ENCODE measurements at regions not wholly inside any gene's neighbourhood (a gene's known extent, or its start where the extent isn't known, plus 50 kb on each side); places are given as distances from the start of the nearest gene placed in this dataset.
"Not testable (repeated sequence)": the region's sequence is repeated elsewhere in the genome, so short reads cannot be mapped to it uniquely, and the experiment has no call there.

GRCh38 chr7:4484545-4484944, 197.6 kb upstream of the FOXK1 start:
- no peaks in the 10 kb centered on the region for H3K27me3 ChIP-seq (replicated peaks; ENCODE audit: control insufficient read depth, insufficient read depth, low read length)
- peaks cover 38% of the 10 kb centered on the region for H3K9me3 Mint-ChIP-seq (ENCODE audit: unreplicated experiment)

GRCh38 chr7:4486907-4487306, 195.2 kb upstream of the FOXK1 start:
- H3K4me1 ChIP-seq = no peaks in the 10 kb centered on the region
- peaks cover 7% of the 10 kb centered on the region for H3K9me3 ChIP-seq
- H3K4me3 ChIP-seq (ENCODE audit: low read depth, low read length) = no peak overlapping the region
- POLR2A ChIA-PET = interaction anchor here (0.7 kb wide), 1 partner anchor 1050 kb away, joined by 8 read pairs; no protein-coding TSS in a partner anchor
- no peaks in the 10 kb centered on the region for H3K36me3 Mint-ChIP-seq (ENCODE audit: insufficient read depth, unreplicated experiment)
- no peak for DNase-seq
- CTCF ChIA-PET = no interaction called here
- H3K27me3 Mint-ChIP-seq (ENCODE audit: insufficient read depth, unreplicated experiment) = no peaks in the 10 kb centered on the region
- no peak overlapping the region for H3K4me3 Mint-ChIP-seq (ENCODE audit: unreplicated experiment)
- peaks cover 20% of the 10 kb centered on the region for H3K9me3 Mint-ChIP-seq (ENCODE audit: unreplicated experiment)
- no peaks in the 10 kb centered on the region for H3K4me1 Mint-ChIP-seq (ENCODE audit: low read depth, unreplicated experiment)
- no TSS peak for BruUV-seq (replicated peaks)
- H3K27me3 ChIP-seq (replicated peaks; ENCODE audit: control insufficient read depth, insufficient read depth, low read length) = no peaks in the 10 kb centered on the region
- H3K27ac Mint-ChIP-seq (ENCODE audit: unreplicated experiment) = no peak overlapping the region
- H3K36me3 ChIP-seq (ENCODE audit: control insufficient read depth, insufficient read depth, low read length) = no peaks in the 10 kb centered on the region
- TF ChIP-seq CTCF (IDR thresholded peaks at IDR 0.05; ENCODE audit: insufficient read depth in 1 of 2, low read depth in 1 of 2, low read length in 1 of 2, severe bottlenecking in 1 of 2, unreplicated experiment in 1 of 2) = no peak
- intact Hi-C loops (cut with micrococcal nuclease; ENCODE audit: unreplicated experiment) = no loop called here

More at GRCh38 chr7:4484545-4484944, 197.6 kb upstream of the FOXK1 start:
- no peaks in the 10 kb centered on the region for H3K27me3 Mint-ChIP-seq (ENCODE audit: insufficient read depth, unreplicated experiment)
- H3K4me1 ChIP-seq = no peaks in the 10 kb centered on the region
- H3K4me1 Mint-ChIP-seq (ENCODE audit: low read depth, unreplicated experiment) = peaks cover 1% of the 10 kb centered on the region
- CTCF ChIA-PET = no interaction called here
- intact Hi-C loops (cut with micrococcal nuclease; ENCODE audit: unreplicated experiment) = no loop called here
- no peak for DNase-seq
- no peaks in the 10 kb centered on the region for H3K36me3 Mint-ChIP-seq (ENCODE audit: insufficient read depth, unreplicated experiment)
- peaks cover 7% of the 10 kb centered on the region for H3K9me3 ChIP-seq
- no peak overlapping the region for H3K27ac Mint-ChIP-seq (ENCODE audit: unreplicated experiment)
- no peak for TF ChIP-seq CTCF (IDR thresholded peaks at IDR 0.05; ENCODE audit: insufficient read depth in 1 of 2, low read depth in 1 of 2, low read length in 1 of 2, severe bottlenecking in 1 of 2, unreplicated experiment in 1 of 2)
- POLR2A ChIA-PET = no interaction called here
- H3K36me3 ChIP-seq (ENCODE audit: control insufficient read depth, insufficient read depth, low read length) = no peaks in the 10 kb centered on the region
- H3K4me3 ChIP-seq (ENCODE audit: low read depth, low read length) = no peak overlapping the region
- H3K4me3 Mint-ChIP-seq (ENCODE audit: unreplicated experiment) = no peak overlapping the region
- no TSS peak for BruUV-seq (replicated peaks)

- DNase-seq; H3K36me3 ChIP-seq (ENCODE audit: control insufficient read depth, insufficient read depth, low read length); H3K36me3 Mint-ChIP-seq (ENCODE audit: insufficient read depth, unreplicated experiment); H3K27me3 ChIP-seq (replicated peaks; ENCODE audit: control insufficient read depth, insufficient read depth, low read length); POLR2A ChIA-PET; H3K4me3 Mint-ChIP-seq (ENCODE audit: unreplicated experiment); CTCF ChIA-PET; H3K4me1 Mint-ChIP-seq (ENCODE audit: low read depth, unreplicated experiment); H3K4me3 ChIP-seq (ENCODE audit: low read depth, low read length); H3K27ac Mint-ChIP-seq (ENCODE audit: unreplicated experiment); H3K4me1 ChIP-seq; BruUV-seq (replicated peaks); intact Hi-C loops (cut with micrococcal nuclease; ENCODE audit: unreplicated experiment); H3K27me3 Mint-ChIP-seq (ENCODE audit: insufficient read depth, unreplicated experiment): not testable (repeated sequence)
- peaks cover 29% of the 10 kb centered on the region for H3K9me3 Mint-ChIP-seq (ENCODE audit: unreplicated experiment)
- H3K9me3 ChIP-seq = peaks cover 21% of the 10 kb centered on the region
Measured at GRCh38 chr7:4496911-4497310, 185.2 kb upstream of the FOXK1 start.

- no peak overlapping the region for H3K4me3 Mint-ChIP-seq (ENCODE audit: unreplicated experiment)
- no peak overlapping the region for H3K27ac Mint-ChIP-seq (ENCODE audit: unreplicated experiment)
- CTCF ChIA-PET = interaction anchor here (0.6 kb wide), 1 partner anchor 330 kb away, joined by 4 read pairs; no protein-coding TSS in a partner anchor
- H3K9me3 Mint-ChIP-seq (ENCODE audit: unreplicated experiment) = peaks cover 24% of the 10 kb centered on the region
- Histone ChIP-seq H3K4me3 (ENCODE audit: low read depth, low read length) (no peak overlapping the region), H3K4me1 (no peaks in the 10 kb centered on the region), H3K9me3 (peaks cover 19% of the 10 kb centered on the region), H3K36me3 (ENCODE audit: control insufficient read depth, insufficient read depth, low read length) (no peaks in the 10 kb centered on the region), H3K27me3 (replicated peaks; ENCODE audit: control insufficient read depth, insufficient read depth, low read length) (no peaks in the 10 kb centered on the region)
- H3K27me3 Mint-ChIP-seq (ENCODE audit: insufficient read depth, unreplicated experiment) = no peaks in the 10 kb centered on the region
- intact Hi-C loops (cut with micrococcal nuclease; ENCODE audit: unreplicated experiment) = no loop called here
- POLR2A ChIA-PET = no interaction called here
- BruUV-seq (replicated peaks) = no TSS peak
- no peaks in the 10 kb centered on the region for H3K36me3 Mint-ChIP-seq (ENCODE audit: insufficient read depth, unreplicated experiment)
- H3K4me1 Mint-ChIP-seq (ENCODE audit: low read depth, unreplicated experiment) = no peaks in the 10 kb centered on the region
- no peak for DNase-seq
- no peak for TF ChIP-seq CTCF (IDR thresholded peaks at IDR 0.05; ENCODE audit: insufficient read depth in 1 of 2, low read depth in 1 of 2, low read length in 1 of 2, severe bottlenecking in 1 of 2, unreplicated experiment in 1 of 2)
Measured at GRCh38 chr7:4500812-4501211, 181.3 kb upstream of the FOXK1 start.

- BruUV-seq (replicated peaks); H3K9me3 ChIP-seq; CTCF ChIA-PET; H3K27me3 Mint-ChIP-seq (ENCODE audit: insufficient read depth, unreplicated experiment); H3K27me3 ChIP-seq (replicated peaks; ENCODE audit: control insufficient read depth, insufficient read depth, low read length); H3K9me3 Mint-ChIP-seq (ENCODE audit: unreplicated experiment); H3K4me1 ChIP-seq; H3K4me3 Mint-ChIP-seq (ENCODE audit: unreplicated experiment); DNase-seq; POLR2A ChIA-PET; H3K27ac Mint-ChIP-seq (ENCODE audit: unreplicated experiment); H3K4me1 Mint-ChIP-seq (ENCODE audit: low read depth, unreplicated experiment); H3K36me3 ChIP-seq (ENCODE audit: control insufficient read depth, insufficient read depth, low read length); intact Hi-C loops (cut with micrococcal nuclease; ENCODE audit: unreplicated experiment); H3K4me3 ChIP-seq (ENCODE audit: low read depth, low read length); H3K36me3 Mint-ChIP-seq (ENCODE audit: insufficient read depth, unreplicated experiment): not testable (repeated sequence)
Measured at GRCh38 chr7:4507886-4508285, 174.2 kb upstream of the FOXK1 start.
